ENCODE measurements at regions not wholly inside any gene's neighbourhood (a gene's known extent, or its start where the extent isn't known, plus 50 kb on each side); places are given as distances from the start of the nearest gene placed in this dataset.

- FAIRE-seq (no peak), DNase-seq (ENCODE audit: low read depth in 1 of 2, low spot score in 1 of 2) (no peak), ATAC-seq (no peak)
- Histone ChIP-seq H3K4me2 (no peak overlapping the region), H3K27ac (no peak overlapping the region), H3K4me1 (no peaks in the 10 kb centered on the region), H3K9me3 (no peaks in the 10 kb centered on the region), H3K4me3 (no peak overlapping the region)
- POLR2A ChIA-PET, result no interaction called here
- WGBS (ENCODE audit: missing lambda C conversion rate), result 7% methylated on average over 1 of the region's 1 CpG
- TF ChIP-seq TP53 (CRISPR knock-in tag; IDR thresholded peaks at IDR 0.05) (no peak), EHMT2 (IDR thresholded peaks at IDR 0.05; ENCODE audit: low read depth) (no peak), HOXA7 (CRISPR knock-in tag; IDR thresholded peaks at IDR 0.05) (no peak), FOSB (CRISPR knock-in tag; IDR thresholded peaks at IDR 0.05) (no peak), FOXS1 (CRISPR knock-in tag; IDR thresholded peaks at IDR 0.05) (no peak), EP300 (IDR thresholded peaks at IDR 0.05) (no peak)
- CTCF ChIA-PET, result no interaction called here
Observed at GRCh38 chr4:129403848-129404247, 307.9 kb downstream of the C4orf33 start.

- POLR2A ChIA-PET, result no interaction called here
- TF ChIP-seq CBX8 (IDR thresholded peaks at IDR 0.05) (no peak), RARB (CRISPR knock-in tag; IDR thresholded peaks at IDR 0.05) (no peak), NPAS2 (CRISPR knock-in tag; IDR thresholded peaks at IDR 0.05; ENCODE audit: borderline replicate concordance) (no peak), CEBPB (IDR thresholded peaks at IDR 0.05) (no peak), POLR2AphosphoS2 (conservative IDR thresholded peaks at IDR 0.05; ENCODE audit: low read length) (no peak), KDM1A (IDR thresholded peaks at IDR 0.05; ENCODE audit: low read depth) (no peak), PBX3 (IDR thresholded peaks at IDR 0.05) (no peak), HEYL (CRISPR knock-in tag; IDR thresholded peaks at IDR 0.05) (no peak), CBX2 (IDR thresholded peaks at IDR 0.05; ENCODE audit: borderline replicate concordance, low read depth) (no peak), KDM5A (IDR thresholded peaks at IDR 0.05) (no peak), ATOH8 (CRISPR knock-in tag; IDR thresholded peaks at IDR 0.05; ENCODE audit: low read depth) (no peak), RNF2 (IDR thresholded peaks at IDR 0.05; ENCODE audit: borderline replicate concordance, low read depth) (no peak), BHLHE40 (IDR thresholded peaks at IDR 0.05; ENCODE audit: low read depth, low read length) (no peak), FOSL2 (IDR thresholded peaks at IDR 0.05) (no peak), FOSL2 (CRISPR knock-in tag; IDR thresholded peaks at IDR 0.05) (no peak), NFE2L2 (conservative IDR thresholded peaks at IDR 0.05; ENCODE audit: low read length) (no peak)
- FAIRE-seq, result no peak
- no peaks in the 10 kb centered on the region for H3K9me3 ChIP-seq
- ATAC-seq, result no peak
- H3K27ac ChIP-seq, result no peak overlapping the region
- CTCF ChIA-PET, result no interaction called here
- H3K4me1 ChIP-seq, result no peaks in the 10 kb centered on the region
- H3K4me2 ChIP-seq, result no peak overlapping the region
- H3K4me3 ChIP-seq, result no peak overlapping the region
- 24% methylated on average over 3 of the region's 3 CpGs for WGBS (ENCODE audit: missing lambda C conversion rate)
- DNase-seq (ENCODE audit: low read depth in 1 of 2, low spot score in 1 of 2), result no peak
Observed at GRCh38 chr4:129410115-129410514, 314.2 kb downstream of the C4orf33 start.

- Histone ChIP-seq H3K4me1 (no peaks in the 10 kb centered on the region), H3K4me2 (no peak overlapping the region), H3K27ac (no peak overlapping the region), H3K9me3 (no peaks in the 10 kb centered on the region), H3K4me3 (no peak overlapping the region)
- no peak for DNase-seq (ENCODE audit: low read depth in 1 of 2, low spot score in 1 of 2)
- FAIRE-seq, result no peak
- no peak for TF ChIP-seq POLR2A (IDR thresholded peaks at IDR 0.05; ENCODE audit: low read length)
- TF ChIP-seq MAFK (IDR thresholded peaks at IDR 0.05; ENCODE audit: partially characterized antibody), result peak; percentile 30
- POLR2A ChIA-PET, result no interaction called here
- 4% methylated on average over 1 of the region's 1 CpG for WGBS (ENCODE audit: missing lambda C conversion rate)
- CTCF ChIA-PET, result no interaction called here
- ATAC-seq, result no peak
Observed at GRCh38 chr4:129415004-129415403, 319.1 kb downstream of the C4orf33 start.

GRCh38 chr4:129420637-129421036, 324.7 kb downstream of the C4orf33 start:
- FAIRE-seq (no peak), DNase-seq (ENCODE audit: low read depth in 1 of 2, low spot score in 1 of 2) (no peak), ATAC-seq (no peak)
- H3K27ac ChIP-seq, result no peak overlapping the region
- 2% methylated on average over 1 of the region's 1 CpG for WGBS (ENCODE audit: missing lambda C conversion rate)
- no peaks in the 10 kb centered on the region for H3K4me1 ChIP-seq
- ChIA-PET CTCF (no interaction called here), POLR2A (no interaction called here)
- no peak overlapping the region for H3K4me3 ChIP-seq
- no peaks in the 10 kb centered on the region for H3K9me3 ChIP-seq
- H3K4me2 ChIP-seq, result no peak overlapping the region
- TF ChIP-seq E2F6 (IDR thresholded peaks at IDR 0.05; ENCODE audit: borderline replicate concordance, low read depth) (no peak), EHF (CRISPR knock-in tag; IDR thresholded peaks at IDR 0.05) (no peak), RFX5 (IDR thresholded peaks at IDR 0.05) (no peak), HEYL (CRISPR knock-in tag; IDR thresholded peaks at IDR 0.05) (no peak), ZC3H11A (IDR thresholded peaks at IDR 0.05) (no peak), CEBPB (IDR thresholded peaks at IDR 0.05) (no peak), CBX8 (IDR thresholded peaks at IDR 0.05) (no peak), USF2 (IDR thresholded peaks at IDR 0.05) (no peak), SMC3 (IDR thresholded peaks at IDR 0.05) (no peak), ELK1 (IDR thresholded peaks at IDR 0.05; ENCODE audit: low read depth, low read length) (no peak), BHLHE40 (IDR thresholded peaks at IDR 0.05; ENCODE audit: low read depth, low read length) (no peak), HOXB5 (CRISPR knock-in tag; IDR thresholded peaks at IDR 0.05) (no peak), HOXA7 (CRISPR knock-in tag; IDR thresholded peaks at IDR 0.05) (no peak)

Data from A549 (cell line).